ENCODE measurements at regions not wholly inside any gene's neighbourhood (a gene's known extent, or its start where the extent isn't known, plus 50 kb on each side); places are given as distances from the start of the nearest gene placed in this dataset.

- peak; percentile 65 for DNase-seq (ENCODE audit: low read depth)
- no peak for TF ChIP-seq CTCF (conservative IDR thresholded peaks at IDR 0.05; ENCODE audit: control insufficient read depth, insufficient read depth, low read depth, low read length)
Observed at GRCh38 chr6:73923905-73924485, 228.0 kb downstream of the CD109 start.

GRCh38 chr6:73903155-73903554 lies 207.2 kb downstream of the CD109 start:
- no peak for DNase-seq (ENCODE audit: low read depth)
- no peak for TF ChIP-seq CTCF (conservative IDR thresholded peaks at IDR 0.05; ENCODE audit: control insufficient read depth, insufficient read depth, low read depth, low read length)

More at GRCh38 chr6:73923905-73924485, 228.0 kb downstream of the CD109 start:
- no peak overlapping the region for H3K4me3 ChIP-seq (ENCODE audit: control insufficient read depth, low read depth, low read length)

GRCh38 chr6:73901986-73902385 lies 206.0 kb downstream of the CD109 start:
- no peak overlapping the region for H3K4me3 ChIP-seq (ENCODE audit: control insufficient read depth, low read depth, low read length)
- DNase-seq (ENCODE audit: low read depth): no peak
- TF ChIP-seq CTCF (conservative IDR thresholded peaks at IDR 0.05; ENCODE audit: control insufficient read depth, insufficient read depth, low read depth, low read length): no peak

More at GRCh38 chr6:73903155-73903554, 207.2 kb downstream of the CD109 start:
- H3K4me3 ChIP-seq (ENCODE audit: control insufficient read depth, low read depth, low read length): no peak overlapping the region

GRCh38 chr6:73901311-73901710 lies 205.3 kb downstream of the CD109 start:
- no peak for DNase-seq (ENCODE audit: low read depth)
- no peak overlapping the region for H3K4me3 ChIP-seq (ENCODE audit: control insufficient read depth, low read depth, low read length)
- no peak for TF ChIP-seq CTCF (conservative IDR thresholded peaks at IDR 0.05; ENCODE audit: control insufficient read depth, insufficient read depth, low read depth, low read length)

- TF ChIP-seq CTCF (conservative IDR thresholded peaks at IDR 0.05; ENCODE audit: control insufficient read depth, insufficient read depth, low read depth, low read length): no peak
- no peak overlapping the region for H3K4me3 ChIP-seq (ENCODE audit: control insufficient read depth, low read depth, low read length)
- peak; percentile 30 for DNase-seq (ENCODE audit: low read depth)
Observed at GRCh38 chr6:73898599-73898998, 202.6 kb downstream of the CD109 start.

GRCh38 chr6:73893696-73894095 lies 197.7 kb downstream of the CD109 start:
- DNase-seq (ENCODE audit: low read depth): no peak
- no peak overlapping the region for H3K4me3 ChIP-seq (ENCODE audit: control insufficient read depth, low read depth, low read length)
- TF ChIP-seq CTCF (conservative IDR thresholded peaks at IDR 0.05; ENCODE audit: control insufficient read depth, insufficient read depth, low read depth, low read length): no peak

- no peak for TF ChIP-seq CTCF (conservative IDR thresholded peaks at IDR 0.05; ENCODE audit: control insufficient read depth, insufficient read depth, low read depth, low read length)
- no peak overlapping the region for H3K4me3 ChIP-seq (ENCODE audit: control insufficient read depth, low read depth, low read length)
- DNase-seq (ENCODE audit: low read depth): no peak
Observed at GRCh38 chr6:73888050-73888449, 192.0 kb downstream of the CD109 start.

Measured in fibroblast of mammary gland (primary cell).